Activated naive CD8-positive, alpha-beta T cell treated with anti-CD3 and anti-CD28 coated beads, Interleukin-2, amount 10 ng/mL, durations not matched to agents 7 days and 5 days (primary cell): ENCODE measurements at regions not wholly inside any gene's neighbourhood (a gene's known extent, or its start where the extent isn't known, plus 50 kb on each side); places are given as distances from the start of the nearest gene placed in this dataset.

Experiments
- ATAC-seq: fragments of 150-1000 bp; cut with Tn5 transposase; one replicate; pipeline ENCODE4 v1.10.0; 2021; ENCODE audit warnings: low read depth, moderate library complexity
- POLR2A ChIA-PET: fragments of 350-600 bp; sonication (Branson Sonifier 250); formaldehyde crosslinking; loops from one replicate; lab custom pipeline; 2021; ENCODE audit warnings: antibody characterized with exemption; lab: Charles Lee
- DNase-seq: peaks from one replicate; pipeline ENCODE4 v3.0.0; 2021
- H3K27ac Mint-ChIP-seq: one replicate; pipeline ENCODE4 v1.8.0; 2022; ENCODE audit warnings: mild to moderate bottlenecking, mixed read lengths
- H3K27me3 Mint-ChIP-seq: one replicate; pipeline ENCODE4 v1.8.0; 2022; ENCODE audit warnings: mild to moderate bottlenecking, moderate library complexity, mixed read lengths
- H3K36me3 Mint-ChIP-seq: one replicate; pipeline ENCODE4 v1.8.0; 2021; ENCODE audit warnings: mild to moderate bottlenecking, mixed read lengths
- H3K4me1 Mint-ChIP-seq: one replicate; pipeline ENCODE4 v1.8.0; 2021; ENCODE audit warnings: mixed read lengths
- H3K4me3 Mint-ChIP-seq: one replicate; pipeline ENCODE4 v1.8.0; 2022; ENCODE audit warnings: mild to moderate bottlenecking, moderate library complexity, mixed read lengths
- H3K9me3 Mint-ChIP-seq: one replicate; pipeline ENCODE4 v1.8.0; 2021; ENCODE audit warnings: mixed read lengths

- H3K27me3 Mint-ChIP-seq: peaks cover 4% of the 10 kb centered on the region
- no peaks in the 10 kb centered on the region for H3K9me3 Mint-ChIP-seq
- ATAC-seq (no peak), DNase-seq (no peak)
- POLR2A ChIA-PET: interaction anchor here (0.7 kb wide), 1 partner anchor 357 kb away, joined by 3 read pairs; no protein-coding TSS in a partner anchor
- no peak overlapping the region for H3K4me3 Mint-ChIP-seq
- H3K36me3 Mint-ChIP-seq: no peaks in the 10 kb centered on the region
- no peak overlapping the region for H3K27ac Mint-ChIP-seq
- peaks cover 2% of the 10 kb centered on the region for H3K4me1 Mint-ChIP-seq
Observed at GRCh38 chr2:216320852-216321251, 51.4 kb downstream of the MARCHF4 start.

GRCh38 chr2:216319771-216320170 is 52.5 kb downstream of the MARCHF4 start:
- H3K9me3 Mint-ChIP-seq: no peaks in the 10 kb centered on the region
- no peak for ATAC-seq
- H3K4me1 Mint-ChIP-seq: peaks cover 2% of the 10 kb centered on the region
- DNase-seq: no peak
- H3K27ac Mint-ChIP-seq: no peak overlapping the region
- POLR2A ChIA-PET: no interaction called here
- H3K27me3 Mint-ChIP-seq: peaks cover 6% of the 10 kb centered on the region
- no peak overlapping the region for H3K4me3 Mint-ChIP-seq
- no peaks in the 10 kb centered on the region for H3K36me3 Mint-ChIP-seq

GRCh38 chr2:216318521-216318874 is 53.8 kb downstream of the MARCHF4 start:
- Mint-ChIP-seq H3K36me3 (no peaks in the 10 kb centered on the region), H3K4me3 (no peak overlapping the region), H3K27ac (no peak overlapping the region), H3K4me1 (peaks cover 2% of the 10 kb centered on the region), H3K27me3 (peaks cover 8% of the 10 kb centered on the region), H3K9me3 (no peaks in the 10 kb centered on the region)
- ATAC-seq: no peak
- POLR2A ChIA-PET: no interaction called here
- DNase-seq: no peak

- H3K27me3 Mint-ChIP-seq: peaks cover 8% of the 10 kb centered on the region
- no peak overlapping the region for H3K27ac Mint-ChIP-seq
Observed at GRCh38 chr2:216317831-216318520, 54.3 kb downstream of the MARCHF4 start.

GRCh38 chr2:216316743-216317142 is 55.5 kb downstream of the MARCHF4 start:
- Mint-ChIP-seq H3K27ac (no peak overlapping the region), H3K4me3 (no peak overlapping the region), H3K4me1 (peaks cover 2% of the 10 kb centered on the region), H3K9me3 (no peaks in the 10 kb centered on the region), H3K27me3 (peaks cover 8% of the 10 kb centered on the region), H3K36me3 (no peaks in the 10 kb centered on the region)
- ATAC-seq (no peak), DNase-seq (no peak)
- POLR2A ChIA-PET: no interaction called here

More at GRCh38 chr2:216317831-216318520, 54.3 kb downstream of the MARCHF4 start:
- DNase-seq (no peak), ATAC-seq (no peak)
- no peaks in the 10 kb centered on the region for H3K36me3 Mint-ChIP-seq
- POLR2A ChIA-PET: no interaction called here
- no peaks in the 10 kb centered on the region for H3K9me3 Mint-ChIP-seq
- no peak overlapping the region for H3K4me3 Mint-ChIP-seq
- peaks cover 2% of the 10 kb centered on the region for H3K4me1 Mint-ChIP-seq

GRCh38 chr2:216315802-216316603 is 56.3 kb downstream of the MARCHF4 start:
- H3K36me3 Mint-ChIP-seq: no peaks in the 10 kb centered on the region
- ATAC-seq (no peak), DNase-seq (no peak)
- H3K4me1 Mint-ChIP-seq: peaks cover 2% of the 10 kb centered on the region
- no peak overlapping the region for H3K27ac Mint-ChIP-seq
- H3K27me3 Mint-ChIP-seq: peaks cover 8% of the 10 kb centered on the region
- no peak overlapping the region for H3K4me3 Mint-ChIP-seq
- H3K9me3 Mint-ChIP-seq: no peaks in the 10 kb centered on the region
- POLR2A ChIA-PET: no interaction called here

- H3K27me3 Mint-ChIP-seq: peaks cover 6% of the 10 kb centered on the region
- H3K4me1 Mint-ChIP-seq: no peaks in the 10 kb centered on the region
- DNase-seq: no peak
- no peak overlapping the region for H3K27ac Mint-ChIP-seq
- no peaks in the 10 kb centered on the region for H3K9me3 Mint-ChIP-seq
- H3K4me3 Mint-ChIP-seq: no peak overlapping the region
- POLR2A ChIA-PET: no interaction called here
- ATAC-seq: no peak
- no peaks in the 10 kb centered on the region for H3K36me3 Mint-ChIP-seq
Observed at GRCh38 chr2:216312441-216312840, 59.8 kb downstream of the MARCHF4 start.

- Mint-ChIP-seq H3K9me3 (no peaks in the 10 kb centered on the region), H3K27ac (no peak overlapping the region), H3K4me1 (no peaks in the 10 kb centered on the region), H3K27me3 (no peaks in the 10 kb centered on the region), H3K4me3 (no peak overlapping the region), H3K36me3 (no peaks in the 10 kb centered on the region)
- no peak for ATAC-seq
- DNase-seq: no peak
- POLR2A ChIA-PET: no interaction called here
Observed at GRCh38 chr2:216308576-216308975, 63.7 kb downstream of the MARCHF4 start.

- Mint-ChIP-seq H3K27me3 (no peaks in the 10 kb centered on the region), H3K4me3 (no peak overlapping the region), H3K27ac (no peak overlapping the region), H3K36me3 (no peaks in the 10 kb centered on the region), H3K9me3 (no peaks in the 10 kb centered on the region), H3K4me1 (no peaks in the 10 kb centered on the region)
- no peak for ATAC-seq
- POLR2A ChIA-PET: no interaction called here
- no peak for DNase-seq
Observed at GRCh38 chr2:216307496-216307895, 64.8 kb downstream of the MARCHF4 start.

GRCh38 chr2:216306868-216307267 is 65.4 kb downstream of the MARCHF4 start:
- DNase-seq: no peak
- Mint-ChIP-seq H3K27ac (no peak overlapping the region), H3K4me1 (no peaks in the 10 kb centered on the region), H3K27me3 (no peaks in the 10 kb centered on the region), H3K36me3 (no peaks in the 10 kb centered on the region), H3K9me3 (no peaks in the 10 kb centered on the region), H3K4me3 (no peak overlapping the region)
- ATAC-seq: no peak
- POLR2A ChIA-PET: no interaction called here

GRCh38 chr2:216305574-216305973 is 66.7 kb downstream of the MARCHF4 start:
- Mint-ChIP-seq H3K27ac (no peak overlapping the region), H3K9me3 (no peaks in the 10 kb centered on the region), H3K4me3 (no peak overlapping the region), H3K27me3 (no peaks in the 10 kb centered on the region), H3K4me1 (no peaks in the 10 kb centered on the region), H3K36me3 (no peaks in the 10 kb centered on the region)
- POLR2A ChIA-PET: no interaction called here
- DNase-seq: no peak
- ATAC-seq: no peak

GRCh38 chr2:216302981-216303676 is 69.2 kb downstream of the MARCHF4 start:
- H3K4me1 Mint-ChIP-seq: no peaks in the 10 kb centered on the region
- H3K27ac Mint-ChIP-seq: no peak overlapping the region
- no peaks in the 10 kb centered on the region for H3K27me3 Mint-ChIP-seq
- H3K36me3 Mint-ChIP-seq: no peaks in the 10 kb centered on the region
- ATAC-seq (no peak), DNase-seq (no peak)
- no peaks in the 10 kb centered on the region for H3K9me3 Mint-ChIP-seq
- H3K4me3 Mint-ChIP-seq: no peak overlapping the region
- POLR2A ChIA-PET: no interaction called here

GRCh38 chr2:216300906-216301305 is 71.4 kb downstream of the MARCHF4 start:
- DNase-seq (no peak), ATAC-seq (no peak)
- Mint-ChIP-seq H3K4me1 (peaks cover 6% of the 10 kb centered on the region), H3K27me3 (no peaks in the 10 kb centered on the region), H3K9me3 (no peaks in the 10 kb centered on the region), H3K27ac (no peak overlapping the region), H3K36me3 (no peaks in the 10 kb centered on the region), H3K4me3 (no peak overlapping the region)
- POLR2A ChIA-PET: no interaction called here
